HCT116 (cell line): ENCODE measurements at regions not wholly inside any gene's neighbourhood (a gene's known extent, or its start where the extent isn't known, plus 50 kb on each side); places are given as distances from the start of the nearest gene placed in this dataset.

Experiments
- CBX3 ChIP-seq: IDR thresholded peaks from 2 replicates; pipeline ENCODE4 v1.6.1; 2012; ENCODE audit warnings: low read depth
- CTCF ChIP-seq, 3 experiments: fragments of 200-600 bp in 1 of 3; sonication (generic) in 1 of 3; IDR thresholded peaks in 2 of 3; conservative IDR thresholded peaks in 1 of 3; 2 replicates each; pipeline ENCODE4 v1.5.1; 2012 to 2017; ENCODE audit warnings: low read depth in 2 of 3, low read length in 2 of 3, antibody characterized with exemption in 1 of 3, borderline replicate concordance in 1 of 3, control low read depth in 1 of 3, mild to moderate bottlenecking in 1 of 3, mixed read lengths in 1 of 3, mixed run types in 1 of 3, moderate library complexity in 1 of 3; ENCODE audit not compliant: insufficient read depth in 1 of 3
- EZH2 ChIP-seq: fragments of 200-600 bp; sonication (generic); IDR thresholded peaks from 2 replicates; pipeline ENCODE4 v1.6.1; 2017; ENCODE audit warnings: antibody characterized with exemption, mixed run types
- EZH2phosphoT487 ChIP-seq: fragments of 200-600 bp; IDR thresholded peaks from 2 replicates; pipeline ENCODE4 v1.6.1; 2018; ENCODE audit warnings: antibody characterized with exemption, borderline replicate concordance
- JUND ChIP-seq: IDR thresholded peaks from 2 replicates; pipeline ENCODE4 v1.6.1; 2012
- MAX ChIP-seq: IDR thresholded peaks from 2 replicates; pipeline ENCODE4 v1.6.1; 2012
- POLR2A ChIP-seq: IDR thresholded peaks from 2 replicates; pipeline ENCODE4 v1.7.0; 2011; ENCODE audit warnings: borderline replicate concordance; ENCODE audit not compliant: insufficient read depth, insufficient read length; ENCODE audit errors: extremely low read depth
- RAD21 ChIP-seq: IDR thresholded peaks from 2 replicates; pipeline ENCODE4 v1.6.1; 2012; ENCODE audit warnings: low read depth, mild to moderate bottlenecking
- SIN3A ChIP-seq: IDR thresholded peaks from 2 replicates; pipeline ENCODE4 v1.6.1; 2012; ENCODE audit warnings: low read depth
- SP1 ChIP-seq: IDR thresholded peaks from 2 replicates; pipeline ENCODE4 v1.6.1; 2012; ENCODE audit warnings: low read depth
- ZNF274 ChIP-seq: fragments of 200-500 bp; sonication (Bioruptor generic); IDR thresholded peaks from 2 replicates; pipeline ENCODE4 v1.6.1; 2014; ENCODE audit warnings: mild to moderate bottlenecking, low read depth, low read length, inconsistent platforms

- no peak for TF ChIP-seq CTCF (IDR thresholded peaks at IDR 0.05 in 2 of 3, conservative IDR thresholded peaks at IDR 0.05 in 1 of 3; ENCODE audit: borderline replicate concordance in 1 of 3, insufficient read depth in 1 of 3, low read depth in 2 of 3, low read length in 2 of 3)
- TF ChIP-seq CBX3: no peak
- no peak for TF ChIP-seq ZNF274
- no peak for TF ChIP-seq EZH2phosphoT487
- no peak for TF ChIP-seq SP1
- no peak for TF ChIP-seq MAX
- no peak for TF ChIP-seq RAD21
- TF ChIP-seq POLR2A: no peak
- no peak for TF ChIP-seq EZH2
- TF ChIP-seq JUND: no peak
- no peak for TF ChIP-seq SIN3A
Observed at GRCh38 chr6:141963543-141964295, 169.0 kb upstream of the GJE1 start.
